SU-DHL-6 (cell line): ENCODE measurements at regions not wholly inside any gene's neighbourhood (a gene's known extent, or its start where the extent isn't known, plus 50 kb on each side); places are given as distances from the start of the nearest gene placed in this dataset.

Experiments used
- H2AFZ ChIP-seq: fragments of 200-600 bp; sonication (generic); 2 replicates; pipeline ENCODE4 v1.6.1; 2014; ENCODE audit warnings: low read depth, mild to moderate bottlenecking, moderate library complexity, mixed read lengths, antibody characterized with exemption, low read length; ENCODE audit not compliant: severe bottlenecking
- H3F3A ChIP-seq: fragments of 200-600 bp; shearing (Covaris generic); 2 replicates; pipeline ENCODE4 v1.6.0; 2016; ENCODE audit warnings: antibody characterized with exemption, mild to moderate bottlenecking; ENCODE audit not compliant: insufficient read depth
- H3K27ac ChIP-seq: fragments of 200-600 bp; sonication (generic); 2 replicates; pipeline ENCODE4 v1.5.1; 2016; ENCODE audit warnings: low read depth, mild to moderate bottlenecking, low read length, moderate library complexity, mixed read lengths
- H3K27me3 ChIP-seq: fragments of 200-600 bp; sonication (generic), shearing (Covaris generic); 2 replicates; pipeline ENCODE4 v1.6.0; 2014; ENCODE audit warnings: mild to moderate bottlenecking, low read length
- H3K36me3 ChIP-seq: fragments of 200-600 bp; sonication (generic); 2 replicates; pipeline ENCODE4 v1.6.1; 2014; ENCODE audit warnings: mild to moderate bottlenecking, low read length, mixed read lengths
- H3K4me2 ChIP-seq: fragments of 300-600, 200-600 bp; shearing (Covaris generic), sonication (generic); 2 replicates; pipeline ENCODE4 v1.6.0; 2014; ENCODE audit warnings: low read length, low read depth, mild to moderate bottlenecking; ENCODE audit not compliant: poor library complexity, severe bottlenecking
- H3K4me3 ChIP-seq: fragments of 200-600 bp; sonication (generic); 2 replicates; pipeline ENCODE4 v1.5.1; 2014; ENCODE audit warnings: antibody characterized with exemption, low read length, mild to moderate bottlenecking, mixed read lengths; ENCODE audit not compliant: insufficient read depth, poor library complexity, severe bottlenecking
- H3K79me2 ChIP-seq: fragments of 200-600 bp; sonication (generic); 2 replicates; pipeline ENCODE4 v1.6.1; 2014; ENCODE audit warnings: mild to moderate bottlenecking, low read length, moderate library complexity; ENCODE audit not compliant: insufficient read depth
- H3K9ac ChIP-seq: fragments of 200-600 bp; sonication (generic); 2 replicates; pipeline ENCODE4 v1.7.0; 2014; ENCODE audit warnings: mild to moderate bottlenecking, low read length
- H3K9me2 ChIP-seq: fragments of 200-600 bp; sonication (generic); replicated peaks from 2 replicates; pipeline ENCODE4 v1.6.1; 2014; ENCODE audit warnings: low read length; ENCODE audit not compliant: insufficient read depth
- H3K9me3 ChIP-seq: fragments of 200-600 bp; sonication (generic); 2 replicates; pipeline ENCODE4 v1.6.1; 2014; ENCODE audit warnings: low read length, mixed read lengths; ENCODE audit not compliant: insufficient read depth
- H4K20me1 ChIP-seq: fragments of 200-600 bp; sonication (generic); 2 replicates; pipeline ENCODE4 v1.6.1; 2014; ENCODE audit warnings: low read depth, mild to moderate bottlenecking, antibody characterized with exemption, low read length, moderate library complexity, mixed read lengths
- EZH2phosphoT487 ChIP-seq: fragments of 200-600 bp; sonication (generic), shearing (Covaris generic); conservative IDR thresholded peaks from 2 replicates; pipeline ENCODE4 v1.6.1; 2018; ENCODE audit warnings: mild to moderate bottlenecking, antibody characterized with exemption, low read length, moderate library complexity, mixed read lengths
- TF ChIP-seq, protein P1 (sequence below): fragments of 200-600 bp; sonication (generic); IDR thresholded peaks from one replicate; pipeline ENCODE4 v1.5.1; 2017; ENCODE audit warnings: antibody characterized with exemption, mild to moderate bottlenecking, low read length, moderate library complexity; ENCODE audit not compliant: insufficient read depth, poor library complexity, severe bottlenecking

DNA sequence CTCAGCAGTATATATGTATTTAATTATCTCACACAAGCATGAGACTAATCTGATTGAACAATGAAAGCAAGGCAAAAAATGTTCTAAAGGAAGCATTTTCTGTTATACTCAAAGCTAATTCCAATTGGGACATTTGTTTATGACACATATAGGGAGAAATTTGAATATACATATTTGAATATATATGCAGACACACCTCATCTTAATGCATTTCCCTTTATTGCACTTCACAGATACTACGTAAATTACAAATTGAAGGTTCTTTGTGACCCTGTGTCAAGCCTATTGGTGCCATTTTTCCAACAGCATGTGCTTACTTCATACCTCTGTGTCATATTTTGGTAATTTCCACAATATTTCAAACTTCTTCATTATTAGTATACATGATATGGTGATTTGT lies 132.1 kb upstream of the STEAP1 start:
- H3K9me2 ChIP-seq = no peaks in the 10 kb centered on the region; the same call in 1 of the 2 replicates
- TF ChIP-seq, protein P1, sequence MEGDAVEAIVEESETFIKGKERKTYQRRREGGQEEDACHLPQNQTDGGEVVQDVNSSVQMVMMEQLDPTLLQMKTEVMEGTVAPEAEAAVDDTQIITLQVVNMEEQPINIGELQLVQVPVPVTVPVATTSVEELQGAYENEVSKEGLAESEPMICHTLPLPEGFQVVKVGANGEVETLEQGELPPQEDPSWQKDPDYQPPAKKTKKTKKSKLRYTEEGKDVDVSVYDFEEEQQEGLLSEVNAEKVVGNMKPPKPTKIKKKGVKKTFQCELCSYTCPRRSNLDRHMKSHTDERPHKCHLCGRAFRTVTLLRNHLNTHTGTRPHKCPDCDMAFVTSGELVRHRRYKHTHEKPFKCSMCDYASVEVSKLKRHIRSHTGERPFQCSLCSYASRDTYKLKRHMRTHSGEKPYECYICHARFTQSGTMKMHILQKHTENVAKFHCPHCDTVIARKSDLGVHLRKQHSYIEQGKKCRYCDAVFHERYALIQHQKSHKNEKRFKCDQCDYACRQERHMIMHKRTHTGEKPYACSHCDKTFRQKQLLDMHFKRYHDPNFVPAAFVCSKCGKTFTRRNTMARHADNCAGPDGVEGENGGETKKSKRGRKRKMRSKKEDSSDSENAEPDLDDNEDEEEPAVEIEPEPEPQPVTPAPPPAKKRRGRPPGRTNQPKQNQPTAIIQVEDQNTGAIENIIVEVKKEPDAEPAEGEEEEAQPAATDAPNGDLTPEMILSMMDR = no peak
- no peak for TF ChIP-seq EZH2phosphoT487
- no peaks in the 10 kb centered on the region for H3K36me3 ChIP-seq
- no peak overlapping the region for H3K9ac ChIP-seq
- H3K4me3 ChIP-seq = no peak overlapping the region
- no peak overlapping the region for H3K4me2 ChIP-seq
- H4K20me1 ChIP-seq = no peaks in the 10 kb centered on the region
- no peaks in the 10 kb centered on the region for H3K9me3 ChIP-seq
- H3K79me2 ChIP-seq = no peaks in the 10 kb centered on the region
- no peaks in the 10 kb centered on the region for H3F3A ChIP-seq
- H3K27ac ChIP-seq = no peak overlapping the region
- H3K27me3 ChIP-seq = no peaks in the 10 kb centered on the region
- H2AFZ ChIP-seq = no peak overlapping the region

- H3K27ac ChIP-seq = no peak overlapping the region
- H3K9me3 ChIP-seq = no peaks in the 10 kb centered on the region
- TF ChIP-seq, protein P1 = no peak
- TF ChIP-seq EZH2phosphoT487 = no peak
- H3K9ac ChIP-seq = no peak overlapping the region
- no peak overlapping the region for H2AFZ ChIP-seq
- no peaks in the 10 kb centered on the region; the same call in 1 of the 2 replicates for H4K20me1 ChIP-seq
- H3K4me2 ChIP-seq = no peak overlapping the region
- no peaks in the 10 kb centered on the region for H3K79me2 ChIP-seq
- H3K27me3 ChIP-seq = no peaks in the 10 kb centered on the region
- no peaks in the 10 kb centered on the region for H3K36me3 ChIP-seq
- no peaks in the 10 kb centered on the region for H3F3A ChIP-seq
- no peak overlapping the region for H3K4me3 ChIP-seq
- no peaks in the 10 kb centered on the region for H3K9me2 ChIP-seq
Observed at GRCh38 chr7:90025771-90026170, 128.5 kb upstream of the STEAP1 start.

GRCh38 chr7:90033850-90034249 lies 120.4 kb upstream of the STEAP1 start:
- Histone ChIP-seq H3K9me2 (no peaks in the 10 kb centered on the region), H3K79me2 (no peaks in the 10 kb centered on the region), H3K4me3 (no peak overlapping the region), H3K9ac (no peak overlapping the region), H3K4me2 (no peak overlapping the region), H3K36me3 (no peaks in the 10 kb centered on the region), H3K27ac (no peak overlapping the region), H2AFZ (no peak overlapping the region), H3F3A (no peaks in the 10 kb centered on the region), H3K27me3 (0 out of 2 replicates have a peak, but pooled peaks cover 2% of the 10 kb centered on the region), H4K20me1 (no peaks in the 10 kb centered on the region; the same call in 1 of the 2 replicates), H3K9me3 (no peaks in the 10 kb centered on the region)
- TF ChIP-seq, protein P1 = no peak
- TF ChIP-seq EZH2phosphoT487 = no peak
